Stomach (tissue), 8 donors: ENCODE measurements at regions not wholly inside any gene's neighbourhood (a gene's known extent, or its start where the extent isn't known, plus 50 kb on each side); places are given as distances from the start of the nearest gene placed in this dataset.

Experiments used
- DNase-seq, 2 donors: peaks; one replicate each; pipeline versions ENCODE4 v3.0.0 to v3.0.0-alpha.2; 2013 to 2019
- H3K27ac ChIP-seq, 5 donors: fragments of 200-600 bp in 4 of 5; sonication (generic) in 4 of 5; one replicate each; pipeline ENCODE4 v1.5.1; 2013 to 2019; ENCODE audit warnings: mild to moderate bottlenecking in 1 of 5, moderate library complexity in 1 of 5
- H3K27me3 ChIP-seq, 3 donors: fragments of 200-600 bp; sonication (generic); one replicate each; pipeline ENCODE4 v1.5.1; 2017 to 2019; ENCODE audit warnings: mixed run types in 1 of 3
- H3K36me3 ChIP-seq, 4 donors: fragments of 200-600 bp; sonication (generic); 1 replicate in 3 of 4; 2 replicates in 1 of 4; pipeline ENCODE4 v1.5.1; 2016 to 2019
- H3K4me1 ChIP-seq, 4 donors: fragments of 200-600 bp; sonication (generic); one replicate each; pipeline ENCODE4 v1.5.1; 2016 to 2019
- H3K4me3 ChIP-seq, 4 donors: fragments of 200-600 bp; sonication (generic) in 3 of 4; one replicate each; pipeline ENCODE4 v1.5.1; 2016 to 2019; ENCODE audit warnings: mild to moderate bottlenecking in 1 of 4
- H3K9me3 ChIP-seq, 4 donors: fragments of 200-600 bp; sonication (generic); one replicate each; pipeline ENCODE4 v1.5.1; 2016 to 2019
- EP300 ChIP-seq: sonication (generic); formaldehyde crosslinking; IDR thresholded peaks from one replicate; pipeline ENCODE4 v1.6.1; 2017; ENCODE audit warnings: antibody characterized with exemption
- POLR2A ChIP-seq, 4 donors: fragments of 450-650 bp; IDR thresholded peaks; one replicate each; pipeline ENCODE4 v1.6.1; 2016; ENCODE audit warnings: antibody characterized with exemption in 4 of 4, control low read depth in 2 of 4, mild to moderate bottlenecking in 1 of 4, moderate library complexity in 1 of 4
- POLR2AphosphoS5 ChIP-seq, 3 donors: sonication (generic); formaldehyde crosslinking; IDR thresholded peaks; one replicate each; pipeline ENCODE4 v1.6.1; 2016; ENCODE audit warnings: antibody characterized with exemption in 3 of 3
- WGBS, 5 donors: extraction: QIAGEN DNeasy Blood & Tissue Kit in 3 of 5; methylation state at CpG; one replicate each; pipeline versions ENCODE4 v1.1.5 to v1.1.7; 2013 to 2018; 5-methylcytosine and 5-hydroxymethylcytosine counted together
- intact Hi-C: fragments of 100-400 bp; cut with DNase I; formaldehyde crosslinking; loops from one replicate; pipeline ENCODE4 v1.15.1; 2023; ENCODE audit warnings: low total_unique reads
- TF ChIP-seq, protein P1 (sequence below), 7 experiments: fragments of 450-650 bp in 4 of 7; fragments of 200-600 bp in 3 of 7; sonication (generic) in 3 of 7; IDR thresholded peaks; one replicate each; pipeline ENCODE4 v1.5.1; 2016 to 2019; ENCODE audit warnings: antibody characterized with exemption in 7 of 7, control low read depth in 2 of 7, mild to moderate bottlenecking in 1 of 7
- donor health status: healthy with polysubstance abuse.
- donor health status: Bipolar disorder and iron deficiency.
- donor health status: healthy.

- WGBS, 5 donors, result 60 to 67% (median 61%) methylated on average over 3 of the region's 3 CpGs; no CpG with 5 or more reads in 2 of the 5 donors
- DNase-seq, result no peak
- Histone ChIP-seq H3K36me3 (no peaks in the 10 kb centered on the region), H3K4me3 (no peak overlapping the region), H3K9me3 (no peaks in the 10 kb centered on the region), H3K27ac (no peak overlapping the region), H3K4me1 (no peaks in the 10 kb centered on the region), H3K27me3 (no peaks in the 10 kb centered on the region)
- intact Hi-C loops, result no loop called here
- TF ChIP-seq POLR2A (IDR thresholded peaks at IDR 0.05) (no peak), EP300 (no peak), POLR2AphosphoS5 (IDR thresholded peaks at IDR 0.05) (no peak)
- TF ChIP-seq, protein P1, sequence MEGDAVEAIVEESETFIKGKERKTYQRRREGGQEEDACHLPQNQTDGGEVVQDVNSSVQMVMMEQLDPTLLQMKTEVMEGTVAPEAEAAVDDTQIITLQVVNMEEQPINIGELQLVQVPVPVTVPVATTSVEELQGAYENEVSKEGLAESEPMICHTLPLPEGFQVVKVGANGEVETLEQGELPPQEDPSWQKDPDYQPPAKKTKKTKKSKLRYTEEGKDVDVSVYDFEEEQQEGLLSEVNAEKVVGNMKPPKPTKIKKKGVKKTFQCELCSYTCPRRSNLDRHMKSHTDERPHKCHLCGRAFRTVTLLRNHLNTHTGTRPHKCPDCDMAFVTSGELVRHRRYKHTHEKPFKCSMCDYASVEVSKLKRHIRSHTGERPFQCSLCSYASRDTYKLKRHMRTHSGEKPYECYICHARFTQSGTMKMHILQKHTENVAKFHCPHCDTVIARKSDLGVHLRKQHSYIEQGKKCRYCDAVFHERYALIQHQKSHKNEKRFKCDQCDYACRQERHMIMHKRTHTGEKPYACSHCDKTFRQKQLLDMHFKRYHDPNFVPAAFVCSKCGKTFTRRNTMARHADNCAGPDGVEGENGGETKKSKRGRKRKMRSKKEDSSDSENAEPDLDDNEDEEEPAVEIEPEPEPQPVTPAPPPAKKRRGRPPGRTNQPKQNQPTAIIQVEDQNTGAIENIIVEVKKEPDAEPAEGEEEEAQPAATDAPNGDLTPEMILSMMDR (IDR thresholded peaks at IDR 0.05), result no peak
Observed at GRCh38 chrY:15328848-15329247, 804.5 kb downstream of the NLGN4Y start.

DNA sequence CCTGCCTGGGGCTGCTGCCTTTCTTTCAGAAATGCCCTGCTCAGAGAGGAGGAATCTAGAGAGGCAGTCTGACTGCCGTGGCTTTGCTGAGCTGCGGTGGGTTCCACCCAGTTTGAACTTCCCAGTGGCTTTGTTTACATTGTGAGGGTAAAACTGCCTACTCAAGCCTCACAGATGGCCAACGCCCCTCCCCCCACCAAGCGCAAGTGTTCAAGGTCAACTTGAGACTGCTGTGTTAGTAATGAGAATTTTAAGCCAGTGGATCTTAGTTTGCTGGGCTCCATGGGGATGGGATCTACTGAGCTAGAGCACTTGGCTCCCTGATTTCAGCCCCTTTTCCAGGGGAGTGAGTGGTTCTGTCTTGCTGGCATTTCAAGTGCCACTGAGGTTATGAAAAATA, 819.2 kb downstream of the NLGN4Y start:
- no peaks in the 10 kb centered on the region for H3K36me3 ChIP-seq
- H3K4me3 ChIP-seq, result no peak overlapping the region
- TF ChIP-seq POLR2AphosphoS5 (IDR thresholded peaks at IDR 0.05), result no peak
- TF ChIP-seq POLR2A (IDR thresholded peaks at IDR 0.05), result no peak
- TF ChIP-seq EP300, result no peak
- TF ChIP-seq, protein P1 (IDR thresholded peaks at IDR 0.05), result no peak
- H3K9me3 ChIP-seq, result no peaks in the 10 kb centered on the region
- 13 to 24% methylated on average over 4 of the region's 4 CpGs; no CpG with 5 or more reads in 3 of the 5 donors for WGBS, 5 donors
- DNase-seq, result no peak
- H3K27ac ChIP-seq, result no peak overlapping the region
- H3K4me1 ChIP-seq, result no peaks in the 10 kb centered on the region
- H3K27me3 ChIP-seq, result no peaks in the 10 kb centered on the region
- intact Hi-C loops, result no loop called here

DNA sequence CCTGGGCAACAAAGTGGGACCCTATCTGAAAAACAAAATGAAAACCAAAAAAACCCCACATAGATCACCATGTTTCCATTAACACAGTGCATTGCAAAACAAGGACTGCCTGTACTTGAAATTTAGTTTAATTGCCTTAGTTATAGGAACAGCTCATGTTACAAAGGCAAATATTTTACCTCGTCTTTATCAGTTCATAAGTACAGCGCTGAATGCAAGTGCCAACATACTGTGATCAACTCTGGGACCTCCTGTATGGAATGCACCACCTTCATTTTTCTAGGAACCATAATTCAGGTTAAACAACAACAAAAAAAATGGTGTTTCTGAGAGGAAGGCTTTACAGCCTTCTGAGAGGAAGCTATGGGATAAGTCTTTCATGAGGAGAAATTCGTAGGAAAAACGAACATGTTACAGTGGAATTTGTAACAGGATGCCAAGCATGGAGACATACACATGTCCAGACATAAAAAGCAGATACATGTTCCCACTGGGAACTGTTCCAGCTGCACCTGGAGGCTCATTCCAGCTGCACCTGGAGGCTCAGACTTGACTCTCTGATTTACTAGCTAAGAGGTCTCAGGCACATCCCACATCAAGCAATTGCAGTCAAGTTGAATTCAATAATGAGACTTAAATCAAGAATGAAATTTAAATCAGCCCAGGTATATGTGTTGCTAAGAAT, 821.3 kb downstream of the NLGN4Y start:
- H3K9me3 ChIP-seq, result no peaks in the 10 kb centered on the region
- intact Hi-C loops, result no loop called here
- DNase-seq, result no peak
- no peak overlapping the region for H3K27ac ChIP-seq
- WGBS, 5 donors, result 31 to 51% (median 40%) methylated on average over 4 of the region's 4 CpGs; no CpG with 5 or more reads in 2 of the 5 donors
- no peak for TF ChIP-seq EP300
- no peak for TF ChIP-seq POLR2A (IDR thresholded peaks at IDR 0.05)
- TF ChIP-seq POLR2AphosphoS5 (IDR thresholded peaks at IDR 0.05), result no peak
- H3K4me1 ChIP-seq, result no peaks in the 10 kb centered on the region
- no peak overlapping the region for H3K4me3 ChIP-seq
- H3K27me3 ChIP-seq, result no peaks in the 10 kb centered on the region
- no peaks in the 10 kb centered on the region for H3K36me3 ChIP-seq

- Histone ChIP-seq H3K9me3 (no peaks in the 10 kb centered on the region), H3K36me3 (no peaks in the 10 kb centered on the region), H3K4me3 (no peak overlapping the region), H3K27ac (no peak overlapping the region), H3K4me1 (no peaks in the 10 kb centered on the region), H3K27me3 (no peaks in the 10 kb centered on the region)
- no peak for DNase-seq
- TF ChIP-seq POLR2AphosphoS5 (IDR thresholded peaks at IDR 0.05), result no peak
- TF ChIP-seq EP300, result no peak
- TF ChIP-seq, protein P1 (IDR thresholded peaks at IDR 0.05), result no peak
- no peak for TF ChIP-seq POLR2A (IDR thresholded peaks at IDR 0.05)
- 51 to 66% (median 61%) methylated on average over 2 of the region's 2 CpGs; no CpG with 5 or more reads in 2 of the 5 donors for WGBS, 5 donors
- intact Hi-C loops, result no loop called here
Observed at GRCh38 chrY:15349351-15349750, 825.0 kb downstream of the NLGN4Y start.

DNA sequence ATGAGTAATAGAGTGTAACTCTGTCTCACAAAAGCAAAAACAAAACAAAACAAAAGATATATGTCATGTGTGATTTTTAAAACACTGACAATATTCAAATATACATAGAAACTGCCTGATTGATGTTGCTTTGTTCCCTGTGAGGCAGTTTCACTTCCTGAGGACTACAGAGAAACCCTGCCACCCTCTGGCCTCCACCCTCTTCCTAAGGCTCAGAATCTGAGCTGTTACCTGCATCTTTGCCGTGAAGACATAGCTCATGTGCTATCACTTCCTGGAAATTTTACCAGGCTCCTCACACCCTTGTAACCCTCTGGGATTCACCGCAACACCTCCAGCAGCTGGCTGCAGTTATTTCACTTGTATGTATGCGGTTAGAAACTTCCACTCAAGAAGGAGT, 831.0 kb downstream of the NLGN4Y start:
- no peak for TF ChIP-seq EP300
- no peak for TF ChIP-seq POLR2A (IDR thresholded peaks at IDR 0.05)
- TF ChIP-seq POLR2AphosphoS5 (IDR thresholded peaks at IDR 0.05), result no peak
- TF ChIP-seq, protein P1 (IDR thresholded peaks at IDR 0.05), result no peak
- Histone ChIP-seq H3K27ac (no peak overlapping the region), H3K9me3 (no peaks in the 10 kb centered on the region), H3K27me3 (no peaks in the 10 kb centered on the region), H3K4me1 (no peaks in the 10 kb centered on the region), H3K36me3 (no peaks in the 10 kb centered on the region), H3K4me3 (no peak overlapping the region)
- no peak for DNase-seq
- intact Hi-C loops, result no loop called here
- 68 to 86% (median 81%) methylated on average over 3 of the region's 3 CpGs; no CpG with 5 or more reads in 2 of the 5 donors for WGBS, 5 donors
